T-helper 22 cell (primary cell): ENCODE measurements at regions not wholly inside any gene's neighbourhood (a gene's known extent, or its start where the extent isn't known, plus 50 kb on each side); places are given as distances from the start of the nearest gene placed in this dataset.
"Not testable (repeated sequence)": the region's sequence is repeated elsewhere in the genome, so short reads cannot be mapped to it uniquely, and the experiment has no call there.

Experiments used
- DNase-seq: peaks from one replicate; pipeline ENCODE4 v3.0.0-alpha.2; 2020; ENCODE audit warnings: low read depth

DNA sequence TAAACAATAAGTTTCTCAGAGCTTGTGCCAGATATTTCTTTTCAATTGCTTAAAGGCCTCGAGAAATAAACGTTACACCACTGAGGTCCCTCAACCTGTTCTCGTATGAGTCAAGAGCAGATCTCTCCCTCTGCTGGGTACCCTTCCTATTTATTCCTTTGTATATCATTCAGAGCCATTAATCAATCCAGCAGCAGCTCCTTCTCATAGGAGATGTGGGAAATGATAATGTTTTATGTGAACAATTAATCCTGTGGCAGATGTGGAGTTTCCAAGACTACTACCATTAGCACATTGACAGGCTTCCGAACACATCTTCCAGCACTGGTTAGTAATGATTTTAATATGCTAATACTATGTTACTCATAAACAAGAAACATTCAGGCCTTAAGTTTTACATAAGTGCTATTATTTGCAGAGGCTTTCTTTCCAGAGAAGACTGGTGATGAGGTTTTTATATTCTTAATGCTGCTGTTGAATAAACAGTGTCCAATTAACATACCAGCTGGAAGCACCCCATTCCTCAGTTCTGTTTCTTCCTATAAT lies 196.5 kb downstream of the ZNF608 start:
- DNase-seq, result no peak

DNA sequence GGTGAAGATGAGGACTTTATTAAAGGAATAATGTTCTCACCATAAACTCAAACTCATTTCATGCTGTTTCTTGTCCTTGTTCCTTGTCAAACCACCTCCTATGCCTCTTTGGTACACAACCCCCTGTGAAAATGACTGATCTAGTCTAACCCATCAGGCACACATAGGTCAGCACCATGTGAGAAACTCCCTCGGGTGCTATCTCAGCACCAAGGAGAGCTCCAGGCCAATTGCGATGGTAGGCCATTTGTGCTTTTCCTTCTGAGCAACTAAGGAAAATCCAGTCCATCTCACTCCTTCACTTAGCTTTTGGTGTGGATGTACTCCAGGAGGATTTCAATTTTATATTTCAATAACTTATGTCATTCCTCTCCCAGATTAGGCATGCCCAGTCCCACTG lies 199.8 kb downstream of the ZNF608 start:
- no peak for DNase-seq

GRCh38 chr5:124544366-124545055 lies 201.9 kb downstream of the ZNF608 start:
- no peak for DNase-seq

DNA sequence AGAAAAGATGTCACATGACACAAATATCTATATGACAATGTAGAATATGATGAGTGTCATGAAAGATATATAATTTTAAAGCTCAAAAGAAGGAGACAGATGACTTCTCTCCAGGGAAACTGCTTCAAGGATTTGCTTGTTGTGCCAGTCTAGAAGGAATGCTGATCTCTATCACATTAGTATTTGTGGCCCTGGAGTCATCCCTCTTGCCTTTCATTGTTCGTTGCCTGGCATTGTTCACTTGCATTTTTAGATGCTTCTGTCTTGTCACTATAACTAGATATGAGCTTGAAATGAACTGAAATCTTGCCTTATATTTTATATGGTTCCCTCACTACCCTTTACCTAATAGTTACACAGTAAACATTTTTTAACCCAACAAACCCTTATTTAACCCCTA lies 207.5 kb downstream of the ZNF608 start:
- no peak for DNase-seq

- no peak for DNase-seq
These were observed 208.2 kb downstream of the ZNF608 start for GRCh38 chr5:124538191-124538590.

DNA sequence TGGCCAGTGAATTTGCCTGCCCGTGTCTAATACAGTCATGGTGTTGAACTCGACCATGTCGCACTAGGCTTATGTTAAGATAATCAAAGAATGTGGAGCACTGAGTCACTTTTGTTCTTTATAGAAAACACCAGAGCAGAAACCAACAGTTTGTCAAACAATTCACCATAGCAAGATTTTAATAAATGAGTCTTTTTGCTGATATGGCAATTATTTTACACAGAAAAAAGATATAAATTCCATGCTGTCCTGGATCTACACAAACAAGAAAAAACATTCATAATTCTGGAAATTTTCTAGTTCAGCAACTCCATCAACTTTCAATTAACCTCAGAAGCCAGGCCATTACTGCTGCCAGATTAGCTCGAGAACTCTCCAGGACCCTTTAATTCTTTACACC lies 208.9 kb downstream of the ZNF608 start:
- DNase-seq, result no peak

DNA sequence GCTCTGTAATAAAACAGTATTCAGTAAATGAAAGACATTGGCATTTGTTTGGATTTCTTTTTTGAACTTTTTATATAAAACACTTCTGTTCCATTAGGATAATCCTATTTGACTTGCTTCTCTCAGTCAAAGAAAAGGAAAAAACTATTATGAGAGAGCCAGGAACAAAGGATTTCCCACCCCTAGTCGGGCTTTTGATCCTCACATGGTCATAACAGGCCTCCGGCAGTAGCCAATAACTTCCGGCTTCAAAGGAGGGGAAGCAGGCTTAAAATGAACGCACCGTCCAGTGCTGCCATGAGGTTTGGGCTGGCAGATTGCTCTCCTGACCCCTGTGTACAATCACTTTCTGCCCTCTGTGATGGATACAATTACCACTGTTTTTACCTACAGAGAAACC lies 209.3 kb downstream of the ZNF608 start:
- DNase-seq, result no peak

- DNase-seq, result no peak
These were observed 210.1 kb downstream of the ZNF608 start for GRCh38 chr5:124536333-124536732.

DNA sequence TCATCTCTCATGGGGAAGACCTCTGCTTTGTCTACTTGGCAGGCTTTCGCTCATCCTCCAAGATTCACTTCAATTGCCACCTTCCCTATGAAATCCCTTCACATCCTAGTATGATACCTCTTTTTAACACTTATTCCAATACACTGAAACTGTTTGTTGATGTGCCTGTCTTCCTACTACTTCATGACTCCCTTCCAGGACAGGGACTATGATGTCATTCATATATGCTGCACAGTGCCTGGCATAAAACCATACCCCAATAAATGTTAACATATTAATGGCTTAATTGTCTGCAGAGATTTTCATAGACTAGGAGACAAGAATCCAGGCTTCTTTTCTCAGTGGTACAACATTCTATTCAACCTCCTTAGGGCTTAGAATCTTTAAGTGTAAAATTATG lies 215.5 kb downstream of the ZNF608 start:
- DNase-seq, result no peak

DNA sequence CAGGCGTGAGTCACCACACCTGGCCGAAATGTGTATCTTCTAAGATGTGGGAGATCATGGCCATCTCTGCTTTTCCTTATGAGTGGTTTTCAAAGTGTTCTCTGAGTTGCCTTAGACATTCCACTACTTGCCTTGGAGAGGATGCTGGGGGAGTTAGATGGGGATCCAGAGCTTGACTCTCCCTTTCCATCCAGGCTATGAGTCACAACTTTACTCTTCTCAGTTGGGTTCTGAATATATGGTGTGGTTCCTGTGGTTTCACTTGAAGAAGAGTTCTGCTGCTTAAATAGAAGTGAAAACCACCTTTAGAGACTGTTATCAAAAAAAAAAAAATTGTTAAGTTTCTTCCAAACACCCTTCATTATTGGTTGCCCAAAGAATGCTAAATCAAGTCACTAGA lies 217.6 kb downstream of the ZNF608 start:
- no peak for DNase-seq

- DNase-seq, result no peak
These were observed 219.0 kb downstream of the ZNF608 start for GRCh38 chr5:124527220-124527991.

GRCh38 chr5:124526079-124526478 lies 220.4 kb downstream of the ZNF608 start:
- not testable (repeated sequence) for DNase-seq

DNA sequence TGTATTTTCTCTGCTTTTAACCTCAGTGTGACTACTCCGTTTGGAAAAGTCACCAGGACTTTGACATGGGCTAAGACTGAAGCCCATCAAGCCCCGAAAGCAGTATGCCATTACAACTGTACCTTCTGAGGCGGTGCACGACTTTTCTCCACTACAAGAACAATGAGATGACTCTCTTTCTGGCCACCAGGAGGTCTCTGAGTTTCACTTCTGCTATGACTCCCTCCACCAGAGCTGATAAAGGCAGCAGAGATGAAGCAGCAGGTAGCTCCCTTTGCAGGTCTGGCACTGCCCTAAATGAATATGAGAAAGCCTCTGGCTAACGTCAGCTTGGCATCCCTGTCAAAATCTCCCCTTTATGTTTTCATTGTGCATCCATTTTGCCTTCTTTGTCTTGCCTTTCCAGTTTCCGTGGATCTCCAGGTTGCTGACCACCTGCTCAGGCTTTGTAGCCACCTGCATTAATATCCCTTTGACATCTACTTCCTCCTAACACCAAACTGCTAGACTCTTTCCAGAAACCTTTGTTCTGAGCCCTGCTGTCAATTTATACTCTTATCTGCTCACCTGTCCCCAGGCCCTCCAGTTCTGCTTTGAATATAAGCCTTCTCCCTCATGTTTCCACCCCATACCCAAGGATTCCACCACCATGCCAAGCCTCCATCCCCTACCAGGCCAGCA lies 221.7 kb downstream of the ZNF608 start:
- DNase-seq, result no peak

DNA sequence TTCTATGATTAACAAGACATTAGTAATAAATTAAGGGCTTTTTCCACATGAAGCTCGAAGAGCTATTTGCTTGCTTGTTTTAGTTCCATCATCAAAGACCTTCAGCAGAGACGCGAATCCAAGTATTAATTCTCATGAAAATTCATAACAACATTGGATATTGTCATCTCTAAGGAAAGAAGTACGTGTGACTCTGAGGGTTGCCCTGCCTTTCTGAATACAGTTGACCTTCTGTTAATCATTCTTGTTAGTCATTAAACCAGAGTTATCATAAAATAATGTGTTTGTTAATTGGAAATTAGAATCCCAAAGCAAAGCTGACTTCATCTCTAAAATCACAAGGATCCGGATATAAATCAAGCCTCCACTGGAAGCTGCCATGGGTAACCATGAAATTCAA lies 222.5 kb downstream of the ZNF608 start:
- no peak for DNase-seq

- DNase-seq, result no peak
These were observed 223.4 kb downstream of the ZNF608 start for GRCh38 chr5:124522992-124523391.

DNA sequence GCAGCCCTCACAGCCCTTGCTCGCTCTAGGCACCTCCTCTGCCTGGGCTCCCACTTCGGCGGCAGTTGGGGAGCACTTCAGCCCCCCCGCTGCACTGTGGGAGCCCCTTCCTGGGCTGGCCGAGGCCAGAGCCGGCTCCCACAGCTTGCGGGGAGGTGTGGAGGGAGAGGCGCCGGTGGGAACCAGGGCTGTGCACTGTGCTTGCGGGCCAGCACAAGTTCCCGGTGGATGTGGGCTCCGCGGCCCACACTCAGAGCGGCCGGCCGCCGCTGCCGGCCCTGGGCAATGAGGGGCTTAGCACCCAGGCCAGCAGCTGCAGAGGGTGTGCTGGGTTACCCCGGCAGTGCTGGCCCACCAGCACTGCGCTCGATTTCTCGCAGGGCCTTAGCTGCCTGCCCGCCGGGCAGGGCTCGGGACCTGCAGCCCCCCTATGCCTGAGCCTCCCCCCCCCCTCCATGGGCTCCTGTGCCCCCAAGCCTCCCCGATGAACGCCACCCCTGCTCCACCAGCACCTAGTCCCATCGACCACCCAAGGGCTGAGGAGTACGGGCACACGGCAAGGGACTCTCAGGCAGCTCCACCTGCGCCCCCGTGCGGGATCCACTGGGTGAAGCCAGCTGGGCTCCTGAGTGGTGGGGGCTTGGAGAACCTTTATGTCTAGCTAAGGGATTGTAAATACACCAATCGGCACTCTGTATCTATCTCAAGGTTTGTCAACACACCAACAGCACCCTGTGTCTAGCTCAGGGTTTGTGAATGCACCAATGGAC lies 224.8 kb downstream of the ZNF608 start:
- no peak for DNase-seq

- DNase-seq, result no peak
These were observed 227.0 kb downstream of the ZNF608 start for GRCh38 chr5:124519396-124519795.

DNA sequence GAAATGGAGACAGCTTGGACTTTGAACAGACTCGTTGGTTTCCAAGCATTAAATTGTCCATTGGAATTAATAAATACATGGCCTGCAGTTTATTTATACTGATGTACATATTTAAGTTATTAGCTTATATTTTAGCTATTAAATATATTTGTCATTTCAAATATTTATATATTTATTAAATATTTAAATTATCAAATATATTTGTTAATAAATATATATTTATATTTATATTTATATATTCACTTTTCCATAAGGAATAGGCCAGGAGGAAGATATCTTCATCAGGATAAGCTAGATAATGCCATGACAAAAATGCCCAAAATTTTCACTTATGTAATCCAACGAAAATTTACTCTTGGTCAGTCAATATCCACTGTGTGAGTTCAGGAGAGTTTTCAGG lies 229.9 kb downstream of the ZNF608 start:
- no peak for DNase-seq

- DNase-seq, result no peak
These were observed 230.8 kb downstream of the ZNF608 start for GRCh38 chr5:124515497-124516245.

- DNase-seq, result no peak
These were observed 231.5 kb downstream of the ZNF608 start for GRCh38 chr5:124514956-124515355.

DNA sequence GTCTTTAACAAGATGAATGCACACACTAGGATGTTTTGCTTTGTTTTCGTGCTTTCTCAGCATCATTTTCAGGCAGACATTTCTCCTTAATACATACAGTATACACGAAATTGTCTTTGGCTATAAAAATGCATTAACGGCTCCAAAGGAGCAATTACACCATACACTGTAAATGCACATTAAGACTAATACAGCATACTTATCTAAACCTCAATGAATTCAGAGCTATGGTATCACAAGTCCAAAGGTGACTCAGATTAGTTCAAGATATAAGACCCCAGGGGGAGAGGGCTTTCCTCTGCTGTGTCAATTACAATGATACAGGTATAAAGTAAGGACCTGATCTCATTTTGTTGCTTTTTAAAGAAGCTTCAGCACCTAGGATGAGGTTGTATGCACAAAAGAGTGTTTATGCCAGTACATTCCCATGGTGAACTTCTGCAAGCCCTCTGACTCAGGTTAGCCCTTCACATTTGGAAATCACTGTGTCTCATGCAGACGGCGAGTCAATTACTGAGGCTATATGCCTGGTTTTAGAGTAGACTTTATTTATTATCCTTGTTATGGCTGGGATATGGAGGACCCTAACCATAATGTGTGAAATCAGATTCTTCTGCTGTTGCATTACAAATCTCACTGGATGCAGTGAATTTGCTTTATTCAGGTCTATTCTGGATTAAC lies 233.3 kb downstream of the ZNF608 start:
- DNase-seq, result no peak
